ENCODE measurements at regions not wholly inside any gene's neighbourhood (a gene's known extent, or its start where the extent isn't known, plus 50 kb on each side); places are given as distances from the start of the nearest gene placed in this dataset.

GRCh38 chr13:34349091-34349722 lies 531.3 kb downstream of the RFC3 start:
- Mint-ChIP-seq H3K9me3 (ENCODE audit: unreplicated experiment) (peaks cover 9% of the 10 kb centered on the region), H3K27ac (ENCODE audit: low read depth, unreplicated experiment) (peak overlapping the region; percentile 78), H3K4me3 (ENCODE audit: unreplicated experiment) (no peak overlapping the region), H3K36me3 (ENCODE audit: insufficient read depth, unreplicated experiment) (no peaks in the 10 kb centered on the region), H3K27me3 (ENCODE audit: insufficient read depth, unreplicated experiment) (no peaks in the 10 kb centered on the region), H3K4me1 (ENCODE audit: insufficient read depth, unreplicated experiment) (peaks cover 27% of the 10 kb centered on the region)
- CTCF ChIA-PET, result interaction anchor here (0.6 kb wide), 1 partner anchor 24 kb away, joined by 4 read pairs; no protein-coding TSS in a partner anchor
- TF ChIP-seq CTCF (IDR thresholded peaks at IDR 0.05; ENCODE audit: unreplicated experiment), result no peak
- POLR2A ChIA-PET, result interaction anchor here (0.7 to 1.1 kb wide), 4 partner anchors 25 to 1046 kb away, joined by 3 read pairs; no protein-coding TSS in a partner anchor
- BruUV-seq (replicated peaks), result no TSS peak
- DNase-seq (ENCODE audit: unreplicated experiment), result peak; percentile 92
- intact Hi-C loops (cut with micrococcal nuclease), result no loop called here

- POLR2A ChIA-PET, result no interaction called here
- H3K4me1 Mint-ChIP-seq (ENCODE audit: insufficient read depth, unreplicated experiment), result peaks cover 23% of the 10 kb centered on the region
- H3K27ac Mint-ChIP-seq (ENCODE audit: low read depth, unreplicated experiment), result no peak overlapping the region
- no peaks in the 10 kb centered on the region for H3K36me3 Mint-ChIP-seq (ENCODE audit: insufficient read depth, unreplicated experiment)
- CTCF ChIA-PET, result no interaction called here
- no peak for TF ChIP-seq CTCF (IDR thresholded peaks at IDR 0.05; ENCODE audit: unreplicated experiment)
- peaks cover 9% of the 10 kb centered on the region for H3K9me3 Mint-ChIP-seq (ENCODE audit: unreplicated experiment)
- no peak overlapping the region for H3K4me3 Mint-ChIP-seq (ENCODE audit: unreplicated experiment)
- no peaks in the 10 kb centered on the region for H3K27me3 Mint-ChIP-seq (ENCODE audit: insufficient read depth, unreplicated experiment)
- DNase-seq (ENCODE audit: unreplicated experiment), result no peak
- no TSS peak for BruUV-seq (replicated peaks)
- intact Hi-C loops (cut with micrococcal nuclease), result no loop called here
Observed at GRCh38 chr13:34350671-34351070, 532.7 kb downstream of the RFC3 start.

- intact Hi-C loops (cut with micrococcal nuclease), result no loop called here
- CTCF ChIA-PET, result interaction anchor here (0.7 kb wide), 1 partner anchor 56 kb away, joined by 3 read pairs; no protein-coding TSS in a partner anchor
- BruUV-seq (replicated peaks), result no TSS peak
Observed at GRCh38 chr13:34351134-34351533, 533.2 kb downstream of the RFC3 start.

GRCh38 chr13:34352958-34353357 lies 535.0 kb downstream of the RFC3 start:
- H3K4me3 Mint-ChIP-seq (ENCODE audit: unreplicated experiment), result no peak overlapping the region
- intact Hi-C loops (cut with micrococcal nuclease), result no loop called here
- no peak for TF ChIP-seq CTCF (IDR thresholded peaks at IDR 0.05; ENCODE audit: unreplicated experiment)
- H3K36me3 Mint-ChIP-seq (ENCODE audit: insufficient read depth, unreplicated experiment), result no peaks in the 10 kb centered on the region
- no TSS peak for BruUV-seq (replicated peaks)
- ChIA-PET CTCF (no interaction called here), POLR2A (no interaction called here)
- peaks cover 34% of the 10 kb centered on the region for H3K4me1 Mint-ChIP-seq (ENCODE audit: insufficient read depth, unreplicated experiment)
- no peaks in the 10 kb centered on the region for H3K27me3 Mint-ChIP-seq (ENCODE audit: insufficient read depth, unreplicated experiment)
- no peak overlapping the region for H3K27ac Mint-ChIP-seq (ENCODE audit: low read depth, unreplicated experiment)
- no peak for DNase-seq (ENCODE audit: unreplicated experiment)
- peaks cover 9% of the 10 kb centered on the region for H3K9me3 Mint-ChIP-seq (ENCODE audit: unreplicated experiment)

More at GRCh38 chr13:34351134-34351533, 533.2 kb downstream of the RFC3 start:
- Mint-ChIP-seq H3K9me3 (ENCODE audit: unreplicated experiment) (peaks cover 9% of the 10 kb centered on the region), H3K36me3 (ENCODE audit: insufficient read depth, unreplicated experiment) (no peaks in the 10 kb centered on the region), H3K27me3 (ENCODE audit: insufficient read depth, unreplicated experiment) (no peaks in the 10 kb centered on the region), H3K4me3 (ENCODE audit: unreplicated experiment) (no peak overlapping the region), H3K27ac (ENCODE audit: low read depth, unreplicated experiment) (no peak overlapping the region), H3K4me1 (ENCODE audit: insufficient read depth, unreplicated experiment) (peaks cover 23% of the 10 kb centered on the region)
- POLR2A ChIA-PET, result no interaction called here
- no peak for TF ChIP-seq CTCF (IDR thresholded peaks at IDR 0.05; ENCODE audit: unreplicated experiment)
- no peak for DNase-seq (ENCODE audit: unreplicated experiment)

Data from MCF 10A (cell line).